ENCODE measurements at regions not wholly inside any gene's neighbourhood (a gene's known extent, or its start where the extent isn't known, plus 50 kb on each side); places are given as distances from the start of the nearest gene placed in this dataset.

DNA sequence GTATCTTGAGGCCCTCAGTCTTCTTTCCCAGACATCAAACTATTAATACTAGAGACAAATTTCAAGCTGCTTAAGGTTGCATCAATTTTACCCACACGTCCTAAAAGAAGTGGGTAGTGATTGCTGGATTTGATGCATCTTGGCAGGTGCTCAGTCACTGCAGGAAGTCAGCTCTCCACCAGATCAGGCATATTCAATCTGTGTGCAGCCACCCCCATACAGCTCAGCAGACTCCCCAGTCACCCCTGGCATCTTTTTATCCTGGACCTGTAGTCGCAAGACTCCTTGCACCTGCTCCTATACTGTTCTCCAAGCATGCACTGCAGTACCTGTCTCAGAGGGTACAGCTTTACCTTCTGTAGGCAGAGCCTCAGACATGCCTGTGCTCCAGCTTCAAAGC lies 343.1 kb upstream of the ISX start:
- no peaks in the 10 kb centered on the region for H3K9me3 ChIP-seq (ENCODE audit: low read length)
- no peak overlapping the region for H2AFZ ChIP-seq (ENCODE audit: low read depth, low read length)
- no peaks in the 10 kb centered on the region for H3K27me3 ChIP-seq (ENCODE audit: insufficient read depth, low read length)
- no peak overlapping the region for H3K4me3 ChIP-seq (ENCODE audit: low read length)
- H3K36me3 ChIP-seq (ENCODE audit: insufficient read depth, low read length): no peaks in the 10 kb centered on the region
- H3K4me1 ChIP-seq (ENCODE audit: insufficient read depth, low read length): no peaks in the 10 kb centered on the region

DNA sequence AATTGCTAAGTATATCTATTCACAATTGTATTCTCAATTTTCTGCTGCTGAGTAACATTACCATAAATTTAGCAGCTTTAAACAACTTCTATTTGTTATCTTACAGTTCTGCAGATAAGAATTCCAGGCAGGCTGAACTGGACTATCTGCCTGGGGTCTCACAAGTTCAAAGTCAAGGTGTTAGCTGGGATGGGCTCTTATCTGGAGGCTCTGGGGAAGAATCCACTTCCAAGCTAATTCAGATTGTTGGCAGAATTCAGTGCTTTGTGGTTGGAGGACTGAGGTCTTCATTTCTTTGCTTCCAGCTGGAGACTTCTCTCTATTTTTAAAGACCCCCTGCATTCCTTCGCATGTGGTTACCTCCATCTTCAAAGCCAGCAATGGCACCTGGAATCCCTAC lies 329.9 kb upstream of the ISX start:
- Histone ChIP-seq H3K36me3 (ENCODE audit: insufficient read depth, low read length) (no peaks in the 10 kb centered on the region), H3K27me3 (ENCODE audit: insufficient read depth, low read length) (no peaks in the 10 kb centered on the region), H3K4me1 (ENCODE audit: insufficient read depth, low read length) (no peaks in the 10 kb centered on the region), H3K4me3 (ENCODE audit: low read length) (no peak overlapping the region), H3K9me3 (ENCODE audit: low read length) (no peaks in the 10 kb centered on the region), H2AFZ (ENCODE audit: low read depth, low read length) (no peak overlapping the region)

DNA sequence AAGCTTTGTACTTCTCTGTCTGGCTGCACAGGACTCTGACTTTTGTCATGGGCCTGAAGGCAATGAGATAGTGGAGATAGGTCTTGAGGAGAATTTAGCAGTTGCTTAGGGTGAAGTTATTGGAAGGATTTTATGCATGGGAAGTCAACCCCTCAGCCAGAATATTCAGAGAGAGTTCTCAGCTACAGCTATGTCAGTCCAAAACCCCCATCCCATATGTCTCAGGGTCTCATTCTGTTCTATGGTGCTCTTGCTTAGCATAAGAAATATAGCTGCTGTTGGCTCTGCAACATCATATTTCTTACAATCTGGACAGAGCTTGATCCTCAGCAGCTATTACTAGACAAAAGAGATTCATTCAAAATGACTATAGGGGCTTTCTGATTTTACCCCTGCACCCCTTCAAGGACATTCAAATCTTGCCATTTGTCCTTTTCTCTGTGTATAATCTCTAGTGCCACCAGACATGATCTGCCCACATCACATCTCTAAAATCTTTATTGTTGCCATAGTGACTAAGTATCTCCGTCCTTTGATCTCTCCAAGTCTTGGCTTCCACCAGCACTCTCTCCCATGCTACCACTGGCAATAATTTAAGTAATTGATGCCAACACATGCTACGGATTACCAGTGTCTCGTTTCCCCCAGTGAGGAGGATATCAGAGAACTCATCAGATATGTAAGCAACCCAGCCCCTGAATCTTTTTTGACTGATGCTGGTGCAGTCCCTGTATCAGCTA lies 327.1 kb upstream of the ISX start:
- H3K4me3 ChIP-seq (ENCODE audit: low read length): no peak overlapping the region
- no peak overlapping the region for H2AFZ ChIP-seq (ENCODE audit: low read depth, low read length)
- no peaks in the 10 kb centered on the region for H3K27me3 ChIP-seq (ENCODE audit: insufficient read depth, low read length)
- no peaks in the 10 kb centered on the region for H3K36me3 ChIP-seq (ENCODE audit: insufficient read depth, low read length)
- no peaks in the 10 kb centered on the region for H3K9me3 ChIP-seq (ENCODE audit: low read length)
- peaks cover 13% of the 10 kb centered on the region for H3K4me1 ChIP-seq (ENCODE audit: insufficient read depth, low read length)

GRCh38 chr22:34743110-34743751 lies 322.7 kb upstream of the ISX start:
- Histone ChIP-seq H3K9me3 (ENCODE audit: low read length) (no peaks in the 10 kb centered on the region), H3K4me1 (ENCODE audit: insufficient read depth, low read length) (peaks cover 13% of the 10 kb centered on the region), H2AFZ (ENCODE audit: low read depth, low read length) (no peak overlapping the region), H3K27me3 (ENCODE audit: insufficient read depth, low read length) (no peaks in the 10 kb centered on the region), H3K36me3 (ENCODE audit: insufficient read depth, low read length) (no peaks in the 10 kb centered on the region), H3K4me3 (ENCODE audit: low read length) (no peak overlapping the region)

- Histone ChIP-seq H3K27me3 (ENCODE audit: insufficient read depth, low read length) (peaks cover 2% of the 10 kb centered on the region), H3K4me3 (ENCODE audit: low read length) (no peak overlapping the region), H3K36me3 (ENCODE audit: insufficient read depth, low read length) (no peaks in the 10 kb centered on the region), H2AFZ (ENCODE audit: low read depth, low read length) (no peak overlapping the region), H3K4me1 (ENCODE audit: insufficient read depth, low read length) (no peaks in the 10 kb centered on the region), H3K9me3 (ENCODE audit: low read length) (no peaks in the 10 kb centered on the region)
These were observed 305.5 kb upstream of the ISX start for GRCh38 chr22:34760276-34761008.

DNA sequence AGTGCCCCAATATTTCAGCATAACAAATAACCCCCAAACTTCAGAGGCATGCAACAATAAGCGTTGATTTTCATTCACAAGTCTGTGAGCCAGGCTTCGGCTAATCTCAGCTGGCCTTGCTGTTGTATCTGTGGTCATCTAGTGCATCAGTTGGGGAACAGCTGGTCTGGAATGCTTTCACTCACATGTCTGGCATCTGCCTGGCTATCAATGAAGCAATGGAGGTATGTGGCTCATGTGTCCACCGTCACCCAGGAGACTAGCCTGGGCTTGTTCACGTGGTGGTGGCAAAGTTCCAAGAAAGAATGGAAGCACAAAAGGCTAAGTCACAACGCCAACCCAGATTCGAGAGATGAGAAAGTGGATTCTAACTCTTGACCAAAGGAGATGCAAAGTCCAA lies 304.8 kb upstream of the ISX start:
- H3K27me3 ChIP-seq (ENCODE audit: insufficient read depth, low read length): peaks cover 2% of the 10 kb centered on the region
- no peak overlapping the region for H2AFZ ChIP-seq (ENCODE audit: low read depth, low read length)
- no peaks in the 10 kb centered on the region for H3K9me3 ChIP-seq (ENCODE audit: low read length)
- no peaks in the 10 kb centered on the region for H3K4me1 ChIP-seq (ENCODE audit: insufficient read depth, low read length)
- no peaks in the 10 kb centered on the region for H3K36me3 ChIP-seq (ENCODE audit: insufficient read depth, low read length)
- no peak overlapping the region for H3K4me3 ChIP-seq (ENCODE audit: low read length)

- Histone ChIP-seq H2AFZ (ENCODE audit: low read depth, low read length) (no peak overlapping the region), H3K9me3 (ENCODE audit: low read length) (no peaks in the 10 kb centered on the region), H3K36me3 (ENCODE audit: insufficient read depth, low read length) (no peaks in the 10 kb centered on the region), H3K4me1 (ENCODE audit: insufficient read depth, low read length) (no peaks in the 10 kb centered on the region), H3K4me3 (ENCODE audit: low read length) (no peak overlapping the region), H3K27me3 (ENCODE audit: insufficient read depth, low read length) (peaks cover 2% of the 10 kb centered on the region)
These were observed 302.5 kb upstream of the ISX start for GRCh38 chr22:34763496-34763895.

DNA sequence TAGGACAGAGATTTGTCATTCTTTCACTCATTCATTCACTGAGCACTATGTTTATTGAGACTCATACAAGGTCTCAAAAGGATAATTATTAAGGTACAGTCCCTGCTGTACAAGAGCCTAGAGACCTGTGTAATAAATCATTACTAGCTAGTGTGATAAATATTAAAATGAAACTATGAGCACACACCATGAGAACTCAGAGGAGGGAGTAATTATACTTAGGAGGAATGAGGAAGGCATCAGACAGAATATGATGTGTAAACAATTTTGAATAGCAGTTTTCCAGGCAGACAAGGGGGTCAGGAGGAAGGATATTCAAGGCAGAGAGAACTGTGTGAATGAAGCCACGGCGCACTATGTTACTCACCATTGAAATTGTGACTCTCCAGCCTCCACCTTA lies 300.8 kb upstream of the ISX start:
- H3K4me3 ChIP-seq (ENCODE audit: low read length): no peak overlapping the region
- peaks cover 2% of the 10 kb centered on the region for H3K27me3 ChIP-seq (ENCODE audit: insufficient read depth, low read length)
- no peaks in the 10 kb centered on the region for H3K4me1 ChIP-seq (ENCODE audit: insufficient read depth, low read length)
- H2AFZ ChIP-seq (ENCODE audit: low read depth, low read length): no peak overlapping the region
- H3K9me3 ChIP-seq (ENCODE audit: low read length): no peaks in the 10 kb centered on the region
- H3K36me3 ChIP-seq (ENCODE audit: insufficient read depth, low read length): no peaks in the 10 kb centered on the region

GRCh38 chr22:34769361-34769760 lies 296.6 kb upstream of the ISX start:
- Histone ChIP-seq H3K4me3 (ENCODE audit: low read length) (no peak overlapping the region), H3K4me1 (ENCODE audit: insufficient read depth, low read length) (no peaks in the 10 kb centered on the region), H3K9me3 (ENCODE audit: low read length) (no peaks in the 10 kb centered on the region), H3K36me3 (ENCODE audit: insufficient read depth, low read length) (no peaks in the 10 kb centered on the region), H2AFZ (ENCODE audit: low read depth, low read length) (no peak overlapping the region), H3K27me3 (ENCODE audit: insufficient read depth, low read length) (no peaks in the 10 kb centered on the region)

- H2AFZ ChIP-seq (ENCODE audit: low read depth, low read length): no peak overlapping the region
- H3K27me3 ChIP-seq (ENCODE audit: insufficient read depth, low read length): no peaks in the 10 kb centered on the region
- no peak overlapping the region for H3K4me3 ChIP-seq (ENCODE audit: low read length)
- no peaks in the 10 kb centered on the region for H3K9me3 ChIP-seq (ENCODE audit: low read length)
- no peaks in the 10 kb centered on the region for H3K4me1 ChIP-seq (ENCODE audit: insufficient read depth, low read length)
- no peaks in the 10 kb centered on the region for H3K36me3 ChIP-seq (ENCODE audit: insufficient read depth, low read length)
These were observed 289.1 kb upstream of the ISX start for GRCh38 chr22:34776817-34777216.

- no peak overlapping the region for H3K4me3 ChIP-seq (ENCODE audit: low read length)
- H3K4me1 ChIP-seq (ENCODE audit: insufficient read depth, low read length): no peaks in the 10 kb centered on the region
- H2AFZ ChIP-seq (ENCODE audit: low read depth, low read length): no peak overlapping the region
- H3K36me3 ChIP-seq (ENCODE audit: insufficient read depth, low read length): no peaks in the 10 kb centered on the region
- H3K9me3 ChIP-seq (ENCODE audit: low read length): no peaks in the 10 kb centered on the region
- no peaks in the 10 kb centered on the region for H3K27me3 ChIP-seq (ENCODE audit: insufficient read depth, low read length)
These were observed 284.3 kb upstream of the ISX start for GRCh38 chr22:34781681-34782080.

DNA sequence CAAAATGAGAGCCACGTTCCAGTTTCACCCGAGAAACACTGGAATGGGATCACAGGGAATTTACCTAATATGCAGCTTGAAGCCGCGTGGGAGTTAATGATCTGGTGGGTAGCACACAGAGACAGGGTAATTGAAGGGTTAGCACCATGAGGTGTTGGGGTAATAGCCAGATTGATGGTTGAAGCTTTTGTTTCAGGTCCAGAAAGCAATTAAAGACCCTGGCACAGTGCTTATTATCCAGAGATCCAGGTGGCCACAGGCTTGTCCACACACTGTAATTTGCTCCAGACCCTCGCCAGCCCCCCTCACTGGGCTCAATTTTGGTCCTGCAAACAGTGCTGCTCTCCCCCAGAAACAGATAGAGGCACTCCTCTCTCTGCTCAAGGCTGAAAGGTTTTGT lies 282.5 kb upstream of the ISX start:
- H2AFZ ChIP-seq (ENCODE audit: low read depth, low read length): no peak overlapping the region
- no peaks in the 10 kb centered on the region for H3K4me1 ChIP-seq (ENCODE audit: insufficient read depth, low read length)
- H3K4me3 ChIP-seq (ENCODE audit: low read length): no peak overlapping the region
- H3K27me3 ChIP-seq (ENCODE audit: insufficient read depth, low read length): no peaks in the 10 kb centered on the region
- no peaks in the 10 kb centered on the region for H3K9me3 ChIP-seq (ENCODE audit: low read length)
- no peaks in the 10 kb centered on the region for H3K36me3 ChIP-seq (ENCODE audit: insufficient read depth, low read length)

DNA sequence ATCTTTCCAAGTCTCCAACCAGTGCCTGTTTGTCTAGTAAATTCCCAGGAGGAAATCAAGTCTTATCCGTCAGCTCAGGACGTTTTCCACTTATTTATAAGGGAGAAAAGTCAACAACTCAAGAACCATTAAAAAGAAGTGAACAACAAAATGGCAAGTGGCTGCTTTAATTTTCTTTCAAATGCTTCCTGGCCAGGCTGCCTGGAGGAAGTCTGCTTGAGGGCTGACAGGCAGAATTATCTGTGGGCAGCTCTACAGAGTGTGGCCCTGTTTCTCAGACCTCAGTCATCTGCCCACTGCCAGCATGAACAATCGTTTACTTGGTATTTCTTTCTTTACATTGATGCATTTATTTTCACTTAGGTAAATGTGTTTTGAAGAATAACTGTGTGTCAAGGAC lies 281.9 kb upstream of the ISX start:
- H3K27me3 ChIP-seq (ENCODE audit: insufficient read depth, low read length): no peaks in the 10 kb centered on the region
- no peak overlapping the region for H3K4me3 ChIP-seq (ENCODE audit: low read length)
- H3K4me1 ChIP-seq (ENCODE audit: insufficient read depth, low read length): no peaks in the 10 kb centered on the region
- H3K36me3 ChIP-seq (ENCODE audit: insufficient read depth, low read length): no peaks in the 10 kb centered on the region
- H2AFZ ChIP-seq (ENCODE audit: low read depth, low read length): no peak overlapping the region
- H3K9me3 ChIP-seq (ENCODE audit: low read length): no peaks in the 10 kb centered on the region
